ENCODE measurements at regions not wholly inside any gene's neighbourhood (a gene's known extent, or its start where the extent isn't known, plus 50 kb on each side); places are given as distances from the start of the nearest gene placed in this dataset.

DNA sequence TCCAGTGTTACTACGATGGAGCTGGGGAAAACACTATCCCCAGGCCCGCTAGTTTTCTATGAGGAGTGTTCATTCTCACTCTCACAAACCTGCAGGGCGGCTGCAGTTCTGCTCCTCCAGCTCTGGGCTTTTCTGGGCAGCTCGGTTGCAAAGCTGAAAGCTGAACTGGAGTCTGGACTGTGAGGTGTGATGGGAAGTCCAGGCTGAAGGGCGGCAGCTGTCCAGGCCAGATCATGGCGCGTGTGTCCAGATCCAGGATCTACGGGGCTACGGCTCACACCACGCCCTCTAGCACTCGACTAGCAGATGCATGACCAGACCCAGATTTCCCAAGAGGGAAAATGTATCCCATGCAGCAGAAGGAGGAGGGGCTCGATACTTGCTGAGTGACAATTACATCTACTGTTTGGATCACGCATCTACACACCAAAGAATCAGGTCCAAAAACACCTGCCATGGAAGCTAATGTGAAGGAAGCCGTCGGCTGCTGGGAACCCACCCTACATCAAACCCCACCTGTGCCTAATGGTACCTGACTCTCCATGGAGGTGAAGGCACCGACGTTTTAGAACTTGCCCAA is 555.0 kb downstream of the BRD1 start:
- TF ChIP-seq, protein P1, sequence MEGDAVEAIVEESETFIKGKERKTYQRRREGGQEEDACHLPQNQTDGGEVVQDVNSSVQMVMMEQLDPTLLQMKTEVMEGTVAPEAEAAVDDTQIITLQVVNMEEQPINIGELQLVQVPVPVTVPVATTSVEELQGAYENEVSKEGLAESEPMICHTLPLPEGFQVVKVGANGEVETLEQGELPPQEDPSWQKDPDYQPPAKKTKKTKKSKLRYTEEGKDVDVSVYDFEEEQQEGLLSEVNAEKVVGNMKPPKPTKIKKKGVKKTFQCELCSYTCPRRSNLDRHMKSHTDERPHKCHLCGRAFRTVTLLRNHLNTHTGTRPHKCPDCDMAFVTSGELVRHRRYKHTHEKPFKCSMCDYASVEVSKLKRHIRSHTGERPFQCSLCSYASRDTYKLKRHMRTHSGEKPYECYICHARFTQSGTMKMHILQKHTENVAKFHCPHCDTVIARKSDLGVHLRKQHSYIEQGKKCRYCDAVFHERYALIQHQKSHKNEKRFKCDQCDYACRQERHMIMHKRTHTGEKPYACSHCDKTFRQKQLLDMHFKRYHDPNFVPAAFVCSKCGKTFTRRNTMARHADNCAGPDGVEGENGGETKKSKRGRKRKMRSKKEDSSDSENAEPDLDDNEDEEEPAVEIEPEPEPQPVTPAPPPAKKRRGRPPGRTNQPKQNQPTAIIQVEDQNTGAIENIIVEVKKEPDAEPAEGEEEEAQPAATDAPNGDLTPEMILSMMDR (IDR thresholded peaks at IDR 0.05; ENCODE audit: low read depth, low read length), result no peak
- DNase-seq (ENCODE audit: extremely low read depth, low read depth), result no peak

DNA sequence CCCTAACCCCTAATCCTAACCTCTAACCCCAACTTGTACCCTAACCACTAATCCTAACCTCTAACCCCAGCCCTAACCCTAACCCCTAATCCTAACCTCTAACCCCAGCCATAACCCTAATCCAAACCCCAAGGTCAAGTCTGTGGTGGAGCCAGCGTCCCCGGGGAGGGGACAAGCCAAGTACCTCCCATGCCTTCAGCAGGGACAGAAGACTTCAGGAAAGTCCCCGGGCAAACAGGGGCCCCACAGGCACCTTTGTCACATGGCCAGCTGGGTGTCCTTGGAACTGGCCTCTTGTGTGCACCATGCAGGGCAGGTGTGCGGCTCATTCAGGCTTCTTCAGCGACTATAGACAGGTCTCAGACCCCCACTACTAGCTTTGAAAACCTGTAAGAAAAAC is 555.8 kb downstream of the BRD1 start:
- DNase-seq (ENCODE audit: extremely low read depth, low read depth), result no peak

DNA sequence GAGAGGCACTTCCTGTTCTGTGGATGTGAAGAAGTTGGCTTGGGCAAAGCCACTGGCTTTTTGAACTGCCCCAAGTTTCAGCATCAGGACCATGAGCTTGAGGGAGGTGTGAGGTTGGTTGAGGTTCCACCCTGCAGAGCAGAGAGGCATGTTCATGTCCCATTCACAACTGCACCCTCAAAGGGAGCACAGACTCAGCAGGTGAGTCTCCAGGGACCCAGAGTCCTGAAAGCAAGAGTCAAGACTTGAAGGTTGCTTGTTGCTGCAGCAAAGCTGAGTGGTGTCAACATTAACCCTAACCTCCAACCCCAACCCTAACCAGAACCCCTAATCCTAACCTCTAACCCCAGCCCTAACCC is 556.3 kb downstream of the BRD1 start:
- no peak for DNase-seq (ENCODE audit: extremely low read depth, low read depth)
- TF ChIP-seq, protein P1 (IDR thresholded peaks at IDR 0.05; ENCODE audit: low read depth, low read length), result no peak

More for the DNA sequence above, 555.8 kb downstream of the BRD1 start:
- TF ChIP-seq, protein P1 (IDR thresholded peaks at IDR 0.05; ENCODE audit: low read depth, low read length), result no peak

DNA sequence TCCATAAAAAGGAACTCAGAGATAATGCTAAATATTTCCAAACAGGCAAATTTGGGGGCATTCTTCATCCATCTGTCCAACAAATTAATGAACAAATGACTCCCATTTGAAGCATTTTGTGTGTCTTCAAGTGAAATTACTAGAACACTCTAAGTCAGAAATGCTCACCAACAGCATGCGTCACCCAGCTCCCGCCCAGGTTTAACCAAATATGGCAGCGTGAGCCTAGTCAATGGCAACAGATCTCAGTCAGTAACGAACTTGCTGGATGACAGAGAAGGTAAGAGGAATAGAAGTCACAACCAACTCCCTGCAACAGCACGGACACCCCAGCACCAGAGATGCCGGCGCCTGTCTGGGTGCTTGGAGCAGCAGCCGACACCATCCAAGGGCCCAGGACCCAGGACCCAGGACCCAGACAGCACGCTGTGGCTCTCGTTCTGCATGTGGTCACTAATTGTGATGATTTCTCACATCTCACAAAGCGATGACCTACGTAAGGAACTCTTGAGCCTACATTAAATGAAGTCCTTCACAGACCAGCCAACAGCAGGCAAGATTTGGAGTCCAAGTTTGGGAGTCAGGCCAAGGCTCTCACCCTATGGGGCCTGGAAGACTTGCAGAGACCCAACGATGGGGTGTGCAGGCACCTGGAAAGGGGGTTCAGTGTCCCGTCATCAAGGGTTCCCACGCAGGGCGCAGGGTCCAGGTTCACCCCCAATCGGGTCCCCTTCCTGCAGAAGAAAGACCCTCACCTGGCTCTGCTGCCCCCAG is 556.9 kb downstream of the BRD1 start:
- DNase-seq (ENCODE audit: extremely low read depth, low read depth), result no peak
- TF ChIP-seq, protein P1 (IDR thresholded peaks at IDR 0.05; ENCODE audit: low read depth, low read length), result no peak

DNA sequence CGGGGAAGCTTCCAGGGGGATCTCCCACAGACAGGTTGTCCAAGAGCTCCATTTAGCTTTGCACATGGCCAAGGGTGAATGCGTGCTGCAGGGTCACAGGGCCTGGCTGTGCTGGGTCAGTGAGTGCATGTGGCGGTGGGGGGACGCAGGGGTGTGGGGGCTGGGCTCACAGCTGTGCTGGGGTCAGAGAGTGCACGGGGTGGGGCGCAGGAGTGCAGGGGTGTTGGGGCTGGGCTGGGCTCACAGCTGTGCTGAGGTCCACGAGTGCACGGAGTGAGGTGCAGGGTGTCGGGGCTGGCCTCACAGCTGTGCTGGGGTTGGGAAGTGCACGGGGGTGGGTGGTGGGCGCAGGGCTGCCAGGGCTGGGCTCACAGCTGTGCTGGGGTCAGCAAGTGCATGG is 557.7 kb downstream of the BRD1 start:
- DNase-seq (ENCODE audit: extremely low read depth, low read depth), result no peak
- TF ChIP-seq, protein P1 (IDR thresholded peaks at IDR 0.05; ENCODE audit: low read depth, low read length), result no peak

DNA sequence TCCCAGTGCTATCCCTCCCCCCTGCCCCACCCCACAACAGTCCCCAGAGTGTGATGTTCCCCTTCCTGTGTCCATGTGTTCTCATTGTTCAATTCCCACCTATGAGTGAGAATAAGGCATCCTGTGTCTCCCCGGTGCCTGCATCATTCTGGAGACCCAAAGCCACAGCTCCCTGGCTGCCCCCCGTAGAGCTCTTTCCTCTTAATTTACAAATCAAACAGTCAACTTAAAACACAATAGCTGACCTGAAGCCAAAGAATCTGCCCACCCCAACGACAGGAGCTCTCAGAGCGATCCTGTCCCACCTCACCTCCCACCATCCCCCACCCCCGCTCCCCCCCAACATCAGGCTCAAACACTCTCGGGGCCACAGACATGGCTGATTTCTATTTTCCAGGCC is 558.3 kb downstream of the BRD1 start:
- TF ChIP-seq, protein P1 (IDR thresholded peaks at IDR 0.05; ENCODE audit: low read depth, low read length), result no peak
- DNase-seq (ENCODE audit: extremely low read depth, low read depth), result no peak

DNA sequence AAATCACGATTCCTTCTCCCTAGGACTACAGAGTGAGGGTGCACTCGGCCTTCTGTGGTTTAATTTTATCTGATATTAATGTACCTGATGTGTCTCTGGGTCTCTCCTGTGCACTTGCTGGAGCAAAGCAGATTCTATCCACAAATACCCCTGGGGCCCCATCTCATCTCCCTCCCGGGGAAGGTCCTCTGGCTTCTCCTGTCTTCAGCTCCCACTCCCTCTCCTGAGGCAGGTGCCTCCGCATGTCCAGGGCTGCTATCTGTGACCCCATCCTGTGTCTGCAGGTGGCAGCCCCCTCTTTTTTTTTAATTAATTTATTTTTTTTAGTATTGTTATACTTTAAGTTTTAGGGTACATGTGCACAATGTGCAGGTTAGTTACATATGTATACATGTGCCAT is 558.7 kb downstream of the BRD1 start:
- TF ChIP-seq, protein P1 (IDR thresholded peaks at IDR 0.05; ENCODE audit: low read depth, low read length), result no peak
- DNase-seq (ENCODE audit: extremely low read depth, low read depth), result no peak
